SW 1271 (cell line): ENCODE measurements at regions not wholly inside any gene's neighbourhood (a gene's known extent, or its start where the extent isn't known, plus 50 kb on each side); places are given as distances from the start of the nearest gene placed in this dataset.

Experiments used
- DNase-seq, 2 experiments: peaks; one replicate each; lab custom pipeline; 2025; lab: John Stamatoyannopoulos, UW

DNA sequence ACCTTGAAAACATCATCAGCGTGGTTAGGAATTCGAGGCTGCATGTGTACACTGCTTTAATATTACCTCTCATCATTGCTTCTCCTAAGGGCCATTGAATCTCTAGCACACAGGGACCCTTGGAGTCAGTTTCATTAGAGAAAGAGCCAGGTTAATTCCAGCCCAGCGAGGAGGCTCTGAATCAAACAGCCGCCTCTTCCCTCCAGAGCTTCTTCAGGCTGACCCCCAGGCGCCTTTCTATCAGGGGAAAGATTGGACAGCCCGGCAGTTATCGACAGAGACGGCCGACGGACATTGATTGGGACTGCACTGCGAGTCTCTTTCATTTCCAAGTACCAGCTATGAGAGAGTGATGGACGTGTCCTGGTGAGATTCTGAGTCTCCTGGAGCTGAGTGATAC, 159.2 kb downstream of the ANKRD60 start:
- no peak for DNase-seq

DNA sequence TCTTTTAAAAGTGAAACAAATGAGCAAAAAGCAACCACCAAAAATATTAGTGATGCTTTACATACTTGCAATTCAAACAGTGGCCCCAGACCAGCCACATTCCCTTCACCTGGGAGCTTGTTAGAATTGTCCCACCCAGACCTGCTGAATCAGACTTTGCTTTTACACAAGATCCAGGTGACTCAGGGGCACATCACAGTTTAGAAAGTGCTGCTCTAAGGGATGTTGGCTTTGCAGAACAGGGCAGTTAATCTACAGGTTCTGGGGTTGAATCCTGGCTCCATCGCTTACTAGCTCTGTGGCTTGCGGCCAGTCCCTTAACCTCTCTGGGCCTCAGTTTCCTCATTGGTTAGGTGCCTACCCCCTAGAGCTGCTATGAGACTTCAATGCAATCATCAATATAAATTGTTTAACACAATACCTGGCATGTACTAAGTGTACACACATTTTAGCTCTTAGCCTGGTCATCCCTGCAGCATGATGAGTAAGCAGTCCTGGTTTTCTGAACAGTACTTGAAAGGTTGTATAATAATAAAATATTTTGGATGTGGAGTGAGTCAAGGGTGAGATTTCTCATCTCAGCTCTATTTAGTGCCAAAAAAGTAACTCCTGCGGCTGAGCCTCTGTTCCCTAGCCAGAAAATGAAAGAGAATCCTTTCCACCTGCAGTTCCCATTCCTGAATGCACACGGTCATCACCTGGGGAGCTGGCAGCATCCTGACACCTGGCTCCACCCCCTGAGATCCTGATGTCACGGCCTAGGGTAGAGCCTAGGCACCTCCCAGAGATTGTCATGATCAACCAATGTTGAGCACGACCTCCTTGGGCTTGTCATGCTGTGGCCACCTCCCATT, 162.7 kb downstream of the ANKRD60 start:
- DNase-seq = no peak

DNA sequence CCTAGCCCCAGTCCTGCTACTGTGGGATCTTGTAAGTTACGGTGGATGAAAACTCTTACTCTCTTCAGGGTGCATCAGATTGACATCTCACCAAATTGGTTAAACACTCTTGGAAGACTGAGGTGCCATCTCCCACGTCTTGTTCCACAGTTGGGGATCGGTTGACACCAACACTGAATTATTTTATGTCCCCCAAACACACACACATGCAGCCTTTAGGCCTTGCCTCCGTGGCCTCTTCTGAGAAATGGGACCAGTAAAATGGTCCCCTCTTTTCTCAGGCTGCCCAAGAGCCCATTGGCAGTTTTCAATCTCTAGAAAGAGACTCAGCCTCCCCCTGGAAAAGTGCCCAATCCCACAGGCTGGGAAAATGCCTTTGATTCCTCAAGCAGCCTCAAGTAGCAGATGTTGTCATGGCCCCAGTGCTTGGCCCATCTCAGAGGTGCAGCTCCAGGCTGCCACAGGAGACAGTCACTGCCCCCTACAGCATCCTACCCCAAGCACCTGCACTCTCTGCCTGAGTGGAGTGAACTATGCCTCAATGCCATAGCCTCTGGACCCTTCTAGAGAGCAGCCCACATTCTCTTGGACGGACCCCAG, 163.9 kb downstream of the ANKRD60 start:
- no peak for DNase-seq

DNA sequence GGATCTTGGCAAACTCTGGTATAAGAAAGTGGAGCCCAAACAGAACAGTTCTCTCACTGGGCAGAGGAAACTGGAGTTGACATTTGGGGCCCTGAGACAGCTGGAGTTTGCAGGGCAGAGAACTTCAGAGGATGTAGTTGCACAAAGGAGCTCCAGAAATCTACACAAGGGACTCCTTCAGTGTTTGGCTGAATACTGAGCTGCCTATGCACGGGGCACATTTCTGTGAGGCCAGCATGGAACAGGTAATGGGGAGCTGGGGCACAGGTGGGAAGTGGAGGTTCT, 169.3 kb downstream of the ANKRD60 start:
- no peak for DNase-seq

DNA sequence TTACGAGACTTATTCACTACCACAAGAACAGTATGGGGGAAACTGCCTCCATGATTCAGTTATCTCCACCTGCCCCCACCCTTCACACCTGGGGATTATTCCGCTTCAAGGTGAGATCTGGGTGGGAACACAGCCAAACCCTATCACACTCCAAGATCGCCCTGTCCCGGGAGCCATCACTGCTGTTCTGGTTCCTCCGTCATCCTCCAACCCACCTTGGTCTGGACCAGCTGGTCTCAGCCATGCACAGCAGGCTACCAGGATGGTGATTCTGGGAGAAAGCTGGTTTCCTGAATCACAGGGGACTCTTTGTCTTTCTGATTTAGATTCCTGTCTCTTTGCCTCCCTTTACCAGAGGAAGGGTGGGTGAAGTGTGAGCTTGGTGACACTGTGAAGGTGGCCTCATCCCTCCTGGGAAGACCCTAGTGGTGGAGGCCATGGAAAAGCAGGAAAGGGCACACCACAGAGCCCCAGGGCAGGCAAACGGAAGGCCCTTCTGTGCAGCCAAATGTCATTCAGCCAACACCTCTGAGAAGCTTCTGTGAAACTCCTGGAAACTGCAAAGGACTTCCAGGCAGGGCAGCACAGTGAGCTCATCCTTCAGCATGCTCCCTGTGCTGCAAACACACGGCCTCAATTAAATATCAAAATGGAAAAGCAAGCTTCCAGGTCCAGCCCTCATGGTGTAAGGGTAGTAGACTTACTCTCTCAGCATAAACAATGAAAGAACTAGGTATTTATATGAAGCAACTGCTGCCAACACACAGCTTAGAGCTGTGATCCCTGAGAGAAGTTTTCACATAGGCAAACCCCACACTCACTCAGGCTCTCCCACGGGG, 169.8 kb downstream of the ANKRD60 start:
- no peak for DNase-seq

DNA sequence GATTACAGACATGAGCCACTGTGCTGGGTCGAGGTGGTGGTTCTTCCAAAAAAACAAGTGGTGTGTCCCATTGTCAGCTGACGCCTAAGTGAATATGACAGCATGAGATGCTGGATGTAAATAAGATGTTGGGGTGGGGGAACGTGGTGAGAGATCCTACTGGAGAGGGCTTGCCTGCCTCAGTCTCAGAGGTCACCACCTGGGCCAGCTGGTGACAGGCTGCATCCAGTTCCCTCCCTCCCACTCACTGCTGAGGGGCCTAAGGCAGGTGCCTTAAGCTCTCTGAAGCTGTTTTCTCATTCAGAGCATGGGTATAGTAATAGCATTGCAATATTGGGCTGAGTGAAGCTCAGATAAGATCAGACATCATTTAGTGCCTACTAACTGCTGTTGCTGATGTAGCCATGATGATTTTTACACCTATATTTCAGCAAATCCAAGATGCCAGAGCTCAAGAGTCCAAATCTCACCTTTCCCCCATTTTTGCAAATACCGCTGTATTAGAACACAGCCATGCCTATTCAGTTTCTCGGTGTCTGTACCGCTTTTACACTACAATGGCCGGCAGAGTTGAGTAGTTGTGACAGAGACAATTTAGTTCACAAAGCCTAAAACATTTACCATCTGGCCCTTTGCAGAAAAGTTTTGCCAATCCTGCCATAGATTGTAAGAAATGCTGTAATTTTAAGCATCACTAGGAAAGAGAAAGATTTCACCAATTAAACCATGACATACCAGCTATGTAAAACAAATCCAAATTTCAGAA, 171.3 kb downstream of the ANKRD60 start:
- DNase-seq = no peak

DNA sequence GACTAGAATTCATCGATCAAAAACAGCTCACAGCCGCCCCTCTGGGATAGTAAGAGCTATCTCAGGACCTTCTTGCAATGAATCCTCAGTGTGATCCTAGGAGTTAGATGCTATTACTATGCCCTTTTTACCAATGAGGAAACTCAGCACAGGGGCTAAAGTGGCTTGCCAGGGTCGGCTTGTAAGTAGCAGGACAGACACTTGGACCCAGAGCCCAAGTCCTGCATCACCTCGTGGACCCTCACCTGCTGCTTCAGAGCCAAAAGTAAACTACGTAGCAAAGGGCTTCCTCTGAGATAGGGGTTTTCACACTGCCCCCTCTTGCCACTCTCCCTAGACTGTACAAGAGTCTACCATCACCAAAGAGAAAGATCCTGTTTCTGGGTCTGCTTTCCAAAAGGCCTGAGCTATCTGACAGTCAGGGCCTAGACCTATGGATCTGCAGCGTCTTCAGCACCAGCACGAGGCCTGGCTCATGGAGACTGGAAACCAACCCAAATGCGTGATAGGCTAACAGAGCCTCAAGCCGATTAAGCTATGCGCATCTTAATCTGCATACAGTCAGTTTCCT, 172.3 kb downstream of the ANKRD60 start:
- DNase-seq = no peak

DNA sequence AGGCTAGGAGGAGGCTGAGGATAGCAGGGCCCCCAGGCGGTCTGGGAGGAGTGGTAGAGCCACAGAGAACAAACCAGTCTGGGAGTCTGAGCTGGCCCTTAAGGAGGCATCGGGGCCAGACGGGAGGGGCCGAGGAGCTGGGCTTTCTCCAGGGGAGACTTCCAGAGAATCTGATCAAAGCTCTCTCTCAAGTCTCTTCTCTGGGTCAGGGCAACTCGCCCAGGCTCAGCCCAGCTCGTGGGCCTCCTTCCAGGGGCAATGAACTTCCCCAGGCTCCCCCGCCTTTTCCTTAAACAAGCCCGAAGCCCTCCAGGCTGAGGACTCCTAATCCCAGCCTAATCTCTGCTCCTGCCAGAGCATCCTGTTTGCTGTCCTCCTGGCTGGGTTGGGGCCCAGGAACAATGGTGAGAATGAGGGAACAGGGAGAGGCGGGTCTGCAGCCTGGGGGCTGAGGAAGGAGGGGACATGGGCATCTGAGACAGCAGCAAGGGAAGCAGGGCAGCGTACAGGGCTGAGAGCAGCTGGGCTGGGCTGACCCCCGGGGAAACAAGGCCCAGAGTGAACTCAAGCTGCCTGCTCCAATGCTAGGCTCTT, 173.6 kb downstream of the ANKRD60 start:
- no peak for DNase-seq

DNA sequence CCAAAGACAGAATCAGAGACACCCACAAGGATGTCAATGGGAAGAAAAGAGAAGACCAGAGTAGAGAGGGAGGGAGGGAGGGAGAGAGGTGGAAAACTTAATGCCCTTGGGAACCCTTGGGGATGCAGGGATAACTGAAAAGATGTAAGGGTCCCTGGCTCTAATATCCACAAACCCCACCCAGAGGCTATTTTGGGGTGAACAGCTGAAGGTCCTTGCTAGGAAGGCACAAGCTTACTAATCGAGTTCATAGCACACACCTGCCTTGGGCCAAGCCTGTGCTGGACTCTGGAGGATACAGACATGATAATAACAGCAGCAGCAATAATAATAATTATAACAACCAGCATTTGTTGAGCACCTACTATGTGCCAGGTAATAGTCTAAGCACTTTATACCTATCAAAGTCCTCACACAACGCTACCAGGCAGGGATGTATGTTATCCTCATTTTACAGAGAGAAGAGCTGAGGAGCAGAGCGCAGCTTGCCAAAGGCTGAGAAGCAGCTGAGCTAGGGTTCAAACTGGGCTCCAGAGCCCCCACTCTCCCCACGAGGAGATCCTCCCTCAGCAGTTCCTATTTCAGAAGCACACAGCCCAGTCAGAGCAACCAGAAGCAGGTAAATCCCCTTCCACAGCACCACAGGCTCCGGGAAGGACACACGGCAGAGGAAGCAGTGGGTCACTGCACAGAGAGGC, 174.2 kb downstream of the ANKRD60 start:
- DNase-seq = no peak

DNA sequence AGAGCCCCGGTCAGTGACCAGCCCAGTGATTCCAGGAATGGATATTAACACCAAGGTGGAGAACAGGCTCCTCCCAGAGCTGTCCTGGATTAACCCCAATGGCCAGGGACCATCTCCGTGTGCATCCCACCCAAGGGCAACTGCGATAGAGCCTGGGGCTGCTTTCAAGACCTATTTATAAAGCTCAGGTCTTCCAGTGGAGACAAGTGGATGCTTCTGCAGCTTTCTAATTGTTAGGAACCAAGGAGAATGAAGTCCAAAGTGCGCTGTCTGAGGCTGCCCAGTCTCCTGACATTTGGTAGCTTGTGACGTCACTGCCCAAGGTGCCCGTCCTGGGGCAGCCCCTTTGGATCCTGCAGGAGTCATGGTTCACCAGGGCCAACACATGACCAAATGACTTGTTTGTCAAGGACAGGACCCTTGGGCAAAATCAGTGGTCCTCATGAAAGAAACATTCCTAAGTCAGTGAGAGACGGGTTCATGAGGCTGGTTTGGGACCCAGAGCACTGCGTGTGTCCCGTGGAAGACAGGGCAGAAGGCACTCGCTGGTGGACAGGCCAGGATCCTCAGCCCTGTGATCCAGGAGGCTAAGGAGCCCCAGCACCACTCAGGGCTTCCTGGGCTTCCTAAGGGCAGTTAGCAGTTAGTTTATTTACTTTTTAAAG, 174.9 kb downstream of the ANKRD60 start:
- no peak for DNase-seq

DNA sequence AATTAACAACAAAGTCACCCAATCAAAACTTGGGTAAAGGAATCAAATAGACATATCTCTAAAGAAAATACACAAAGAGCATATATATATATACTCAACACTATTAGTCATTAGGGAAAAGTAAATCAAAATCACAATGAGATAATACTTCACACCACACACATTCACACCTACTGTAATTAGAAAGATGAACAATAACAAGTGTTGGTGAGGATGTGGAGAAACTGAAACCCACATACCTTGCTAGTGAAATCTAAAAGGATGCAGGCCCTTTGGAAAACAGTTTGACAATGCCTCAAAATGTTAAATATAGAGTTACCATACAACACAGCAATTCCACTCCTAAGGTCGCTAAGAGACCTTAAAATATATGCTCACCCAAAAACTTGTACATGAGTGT, 177.1 kb downstream of the ANKRD60 start:
- no peak for DNase-seq

DNA sequence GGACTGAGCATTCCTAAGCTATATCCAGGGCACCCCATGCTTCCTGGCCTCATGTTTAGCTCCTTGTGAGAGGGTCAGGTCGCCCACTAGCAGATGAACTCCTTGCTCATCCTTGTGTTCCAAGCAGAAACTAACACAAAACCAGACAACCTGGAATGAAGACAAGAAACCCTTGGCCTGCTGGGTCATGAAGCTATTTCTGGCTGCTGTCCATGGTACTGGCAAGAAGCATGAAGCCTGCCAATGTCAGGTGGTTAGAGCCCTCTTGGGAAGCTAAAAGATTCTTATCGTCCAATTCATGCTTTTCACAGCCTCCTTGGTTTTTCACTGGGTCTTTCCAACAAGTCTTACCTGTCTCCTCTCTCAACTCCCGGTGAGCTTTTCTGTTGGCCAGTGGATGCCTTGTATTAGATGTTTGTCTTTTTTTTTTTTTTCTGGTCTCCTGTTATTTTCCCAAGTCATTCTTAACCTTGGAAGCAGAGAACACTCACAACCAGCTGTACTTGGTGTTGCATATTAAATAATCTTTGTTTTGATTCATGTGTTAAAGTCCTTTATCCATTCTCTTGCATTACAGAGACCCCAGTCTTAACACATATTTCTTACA, 180.3 kb downstream of the ANKRD60 start:
- DNase-seq = no peak

DNA sequence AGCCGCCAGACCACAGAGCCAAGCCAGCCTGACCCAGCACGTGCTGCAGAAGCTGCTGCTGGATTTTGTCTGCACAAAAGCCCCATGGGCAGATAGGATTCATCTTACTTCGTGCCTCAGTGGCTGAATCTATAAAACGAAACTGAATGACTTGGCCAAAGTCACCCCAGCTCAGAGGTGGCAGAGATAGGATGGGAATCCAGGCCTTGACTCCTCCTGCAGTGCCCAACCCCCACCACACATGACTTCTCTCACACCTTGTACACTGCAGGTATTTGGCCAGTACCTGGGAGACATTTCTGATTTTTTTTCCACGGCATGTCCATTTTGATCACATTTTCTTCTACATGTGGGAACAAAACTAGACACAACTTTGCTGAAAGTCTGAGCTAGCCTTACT, 182.1 kb downstream of the ANKRD60 start:
- no peak for DNase-seq

DNA sequence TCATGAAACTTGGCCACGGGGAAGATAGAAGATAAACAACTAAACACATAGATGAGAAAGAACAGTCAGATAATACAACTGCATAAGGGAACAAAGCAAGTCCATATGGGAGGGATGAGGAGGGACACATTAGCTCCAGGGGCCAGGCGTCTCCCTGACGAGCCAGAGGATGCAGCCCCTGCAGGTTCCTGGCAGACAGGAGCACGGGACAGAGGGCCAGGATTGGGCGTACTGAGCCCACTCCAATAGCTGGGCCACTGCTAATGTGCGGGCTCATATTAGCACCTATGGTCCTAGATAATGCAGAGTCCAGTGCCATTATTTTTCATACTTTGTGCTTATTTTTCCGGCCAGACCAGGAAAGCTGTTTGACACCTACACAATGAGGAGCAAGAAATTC, 182.9 kb downstream of the ANKRD60 start:
- no peak for DNase-seq

DNA sequence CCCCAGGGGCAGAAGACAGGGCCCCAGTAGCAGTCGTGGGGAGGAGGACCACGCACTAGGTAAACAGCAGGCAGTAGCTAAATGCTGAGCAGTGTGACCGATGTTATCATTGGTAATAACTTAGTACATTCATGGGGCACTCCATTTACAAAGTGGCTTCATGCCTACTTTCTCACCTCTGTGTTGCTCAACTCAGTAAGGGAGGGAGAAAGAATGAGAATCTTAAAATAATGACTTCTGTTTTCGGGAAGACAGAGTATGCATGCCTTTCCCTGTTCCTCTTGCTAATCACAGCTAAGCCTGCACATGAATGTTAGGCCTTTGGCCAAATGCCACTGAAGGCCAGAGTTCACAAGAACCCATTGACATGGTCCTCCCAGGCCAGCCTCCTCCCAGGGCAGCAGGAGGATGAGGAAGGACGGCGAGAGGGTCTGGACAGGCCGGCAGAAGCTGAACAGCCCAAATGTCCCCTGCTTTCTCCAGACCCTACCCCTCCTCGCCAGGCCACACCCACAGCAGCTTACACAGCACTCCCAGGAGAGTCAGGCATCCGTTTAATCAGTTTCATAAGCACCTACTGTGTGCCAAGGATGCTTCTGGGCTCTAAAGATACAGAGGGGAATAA, 183.4 kb downstream of the ANKRD60 start:
- no peak for DNase-seq

DNA sequence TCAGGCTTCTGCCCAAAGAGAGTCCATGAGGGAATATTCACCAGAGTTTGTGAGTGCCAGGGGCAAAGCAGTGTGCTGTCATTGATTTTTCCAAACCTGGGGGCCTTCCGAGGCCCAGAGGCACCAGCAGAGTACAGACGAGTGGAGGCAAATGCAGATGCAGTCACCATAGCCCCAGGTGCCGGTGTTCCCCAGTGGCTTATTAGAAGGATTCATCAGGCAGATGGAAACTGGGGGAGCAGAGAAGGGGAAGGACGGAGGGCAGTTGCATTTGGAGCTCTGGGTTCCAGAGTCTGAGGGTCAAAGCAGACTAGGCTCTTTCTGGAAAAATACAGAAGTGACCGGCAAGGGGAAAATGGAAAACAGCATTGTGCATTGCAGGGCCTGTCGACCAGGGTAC, 184.2 kb downstream of the ANKRD60 start:
- DNase-seq = no peak

DNA sequence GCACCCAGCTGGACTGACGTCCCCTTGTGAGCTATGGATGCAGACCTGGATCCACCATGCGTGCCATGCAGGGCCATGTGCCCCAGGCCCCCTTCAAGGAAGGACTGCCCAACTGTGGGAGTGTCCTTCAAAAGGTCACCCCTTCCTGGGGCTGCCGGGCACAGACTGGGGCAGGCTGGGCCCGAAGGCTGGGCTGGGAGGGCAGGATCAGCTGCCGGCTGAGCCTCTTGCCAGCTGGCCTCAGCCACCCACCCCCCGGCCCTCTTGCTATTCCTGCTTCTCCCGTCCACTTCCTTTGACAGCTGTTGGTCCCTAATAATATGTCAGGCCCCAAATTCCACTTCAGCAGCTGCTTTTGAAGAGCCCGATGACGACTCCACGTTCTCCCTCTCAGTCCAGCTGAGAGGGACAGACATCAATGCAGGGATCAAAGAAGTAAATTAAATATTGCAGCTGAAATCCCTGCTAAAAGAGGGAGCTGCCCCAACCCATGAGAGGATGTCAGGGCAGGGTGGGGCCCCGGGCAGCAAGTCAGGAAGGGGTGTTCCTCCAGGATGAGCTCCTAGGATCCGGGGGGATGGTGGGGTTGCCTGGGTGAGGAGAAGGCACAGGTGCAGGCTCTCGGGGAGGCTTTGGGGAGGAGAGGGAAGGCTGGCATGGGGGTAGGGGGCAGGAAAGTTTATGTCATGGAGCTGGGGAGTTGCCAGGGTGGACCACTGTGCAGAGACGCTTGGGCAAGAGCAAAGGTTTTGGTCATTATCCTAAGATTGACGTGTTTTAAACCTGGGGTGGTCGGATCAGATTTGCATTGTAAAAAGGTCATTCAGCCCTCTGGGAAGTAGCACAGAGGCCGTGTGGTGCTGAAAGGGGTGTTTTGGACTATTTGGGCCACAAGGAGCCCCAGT, 185.0 kb downstream of the ANKRD60 start:
- DNase-seq = no peak

DNA sequence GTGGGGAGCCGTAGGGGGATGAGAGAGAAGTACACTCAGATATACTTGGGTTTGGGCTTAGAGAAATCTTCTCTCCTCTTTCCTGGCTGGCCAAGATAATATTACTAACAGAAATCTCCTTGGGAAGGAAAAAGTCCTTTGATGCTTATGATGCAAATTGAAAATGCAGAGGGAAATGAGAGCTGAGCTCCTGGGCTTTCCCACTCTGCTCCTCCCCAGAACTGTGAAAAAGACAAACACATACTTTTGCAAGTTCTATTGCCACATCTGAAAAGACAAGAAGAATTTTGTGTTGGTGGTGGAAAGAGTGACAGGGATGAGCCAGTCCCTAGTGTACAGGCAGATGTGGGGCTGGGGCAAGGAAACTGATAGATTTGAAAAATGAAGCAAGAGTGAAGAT, 185.9 kb downstream of the ANKRD60 start:
- no peak for DNase-seq
